Upper lobe of left lung (tissue), 4 donors: ENCODE measurements at regions not wholly inside any gene's neighbourhood (a gene's known extent, or its start where the extent isn't known, plus 50 kb on each side); places are given as distances from the start of the nearest gene placed in this dataset.

Experiments used
- POLR2A ChIP-seq, 4 donors: fragments of 450-650 bp; IDR thresholded peaks; one replicate each; pipeline ENCODE4 v1.5.1; 2016 to 2017; ENCODE audit warnings: antibody characterized with exemption in 4 of 4, mild to moderate bottlenecking in 2 of 4
- POLR2AphosphoS5 ChIP-seq, 2 donors: sonication (generic); formaldehyde crosslinking; IDR thresholded peaks; one replicate each; pipeline ENCODE4 v1.5.1; 2017; ENCODE audit warnings: antibody characterized with exemption in 2 of 2
- TF ChIP-seq, protein P1 (sequence below), 6 experiments: fragments of 450-650 bp in 4 of 6; fragments of 200-600 bp in 2 of 6; sonication (generic) in 2 of 6; IDR thresholded peaks; one replicate each; pipeline ENCODE4 v1.5.1; 2016 to 2019; ENCODE audit warnings: antibody characterized with exemption in 6 of 6

DNA sequence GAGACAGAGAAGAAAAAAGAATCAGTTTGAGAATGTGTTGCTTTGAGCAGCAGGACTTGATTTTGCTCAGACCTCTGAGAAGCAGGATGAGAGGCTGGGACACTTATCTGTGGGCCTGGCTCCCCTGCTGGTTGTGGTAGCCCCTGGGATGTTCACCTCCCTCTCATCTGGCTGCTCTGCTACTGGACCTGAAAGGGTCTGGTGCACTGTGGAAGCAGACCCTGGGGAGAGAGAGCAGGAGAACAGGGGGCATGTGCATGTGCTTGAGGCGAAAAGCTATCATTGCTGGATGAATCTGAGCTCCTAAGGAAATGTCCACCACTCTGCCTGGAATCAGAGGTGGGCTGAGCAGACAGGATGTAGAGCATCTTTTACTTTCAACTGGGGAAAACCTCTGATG, 161.1 kb downstream of the SCP2D1 start:
- TF ChIP-seq POLR2A (IDR thresholded peaks at IDR 0.05), result no peak
- TF ChIP-seq, protein P1, sequence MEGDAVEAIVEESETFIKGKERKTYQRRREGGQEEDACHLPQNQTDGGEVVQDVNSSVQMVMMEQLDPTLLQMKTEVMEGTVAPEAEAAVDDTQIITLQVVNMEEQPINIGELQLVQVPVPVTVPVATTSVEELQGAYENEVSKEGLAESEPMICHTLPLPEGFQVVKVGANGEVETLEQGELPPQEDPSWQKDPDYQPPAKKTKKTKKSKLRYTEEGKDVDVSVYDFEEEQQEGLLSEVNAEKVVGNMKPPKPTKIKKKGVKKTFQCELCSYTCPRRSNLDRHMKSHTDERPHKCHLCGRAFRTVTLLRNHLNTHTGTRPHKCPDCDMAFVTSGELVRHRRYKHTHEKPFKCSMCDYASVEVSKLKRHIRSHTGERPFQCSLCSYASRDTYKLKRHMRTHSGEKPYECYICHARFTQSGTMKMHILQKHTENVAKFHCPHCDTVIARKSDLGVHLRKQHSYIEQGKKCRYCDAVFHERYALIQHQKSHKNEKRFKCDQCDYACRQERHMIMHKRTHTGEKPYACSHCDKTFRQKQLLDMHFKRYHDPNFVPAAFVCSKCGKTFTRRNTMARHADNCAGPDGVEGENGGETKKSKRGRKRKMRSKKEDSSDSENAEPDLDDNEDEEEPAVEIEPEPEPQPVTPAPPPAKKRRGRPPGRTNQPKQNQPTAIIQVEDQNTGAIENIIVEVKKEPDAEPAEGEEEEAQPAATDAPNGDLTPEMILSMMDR (IDR thresholded peaks at IDR 0.05), result no peak
- TF ChIP-seq POLR2AphosphoS5 (IDR thresholded peaks at IDR 0.05), result no peak
